ENCODE measurements at regions not wholly inside any gene's neighbourhood (a gene's known extent, or its start where the extent isn't known, plus 50 kb on each side); places are given as distances from the start of the nearest gene placed in this dataset.

GRCh38 chr12:86777325-86777724 lies 521.1 kb upstream of the MGAT4C start:
- TF ChIP-seq EP300 (IDR thresholded peaks at IDR 0.05): no peak
- no peak for TF ChIP-seq CTCF (IDR thresholded peaks at IDR 0.05)

Data from upper lobe of left lung (tissue), 4 donors.